Activated T-cell treated with anti-CD3 and anti-CD28 coated beads for 48 hours (primary cell): ENCODE measurements at regions not wholly inside any gene's neighbourhood (a gene's known extent, or its start where the extent isn't known, plus 50 kb on each side); places are given as distances from the start of the nearest gene placed in this dataset.

Experiments used
- DNase-seq: peaks from one replicate; pipeline ENCODE4 v3.0.0-alpha.2; 2020; ENCODE audit warnings: low read depth

- no peak for DNase-seq
These were observed 54.6 kb downstream of the ZFP36L2 start for GRCh38 chr2:43171789-43172188.

GRCh38 chr2:43170405-43171105 lies 55.9 kb downstream of the ZFP36L2 start:
- DNase-seq: no peak

GRCh38 chr2:43169987-43170386 lies 56.4 kb downstream of the ZFP36L2 start:
- DNase-seq: peak; percentile 72

DNA sequence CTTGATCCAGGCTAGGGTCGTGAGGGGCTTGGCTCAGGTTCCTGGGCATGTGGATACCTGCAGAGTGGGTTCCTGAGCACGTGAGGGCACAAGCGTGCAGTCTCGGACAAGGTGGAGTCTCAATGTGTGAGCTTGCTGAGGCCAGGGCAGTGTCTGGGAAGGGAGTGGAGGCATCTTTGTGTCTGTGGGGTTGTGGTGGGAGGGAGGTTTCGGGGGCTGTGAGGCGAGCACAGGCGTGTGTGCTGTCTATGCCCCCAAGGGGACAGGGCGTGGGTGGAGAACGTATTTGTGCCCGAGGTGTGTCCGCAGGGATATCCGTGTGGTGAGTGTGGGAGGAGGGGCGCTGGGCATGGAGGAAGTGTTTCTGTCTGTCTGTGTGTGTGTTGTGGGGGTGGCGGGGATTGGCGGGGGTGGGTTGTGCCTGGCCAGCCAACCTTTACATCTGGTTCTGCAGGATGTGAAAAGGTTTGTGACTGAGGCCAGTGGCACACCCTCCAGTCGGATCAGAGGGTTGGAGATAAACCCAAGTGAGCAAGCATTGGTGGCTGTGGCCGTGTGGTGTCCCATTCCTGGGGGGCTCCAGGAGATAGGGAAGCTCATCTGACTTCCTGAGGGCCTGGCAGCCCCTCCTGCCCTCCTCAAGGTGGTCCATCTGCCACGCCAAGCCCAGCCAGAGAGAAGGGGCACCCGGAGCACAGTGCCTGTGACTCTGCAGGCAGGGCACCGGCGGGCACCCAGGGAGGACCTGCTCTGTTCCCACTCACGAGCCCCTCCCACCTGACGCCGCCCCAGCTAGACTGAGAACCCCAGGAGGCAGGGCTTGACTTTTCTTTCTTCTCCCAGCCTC lies 57.1 kb downstream of the ZFP36L2 start:
- DNase-seq: no peak

- DNase-seq: no peak
These were observed 58.4 kb downstream of the ZFP36L2 start for GRCh38 chr2:43168016-43168369.

DNA sequence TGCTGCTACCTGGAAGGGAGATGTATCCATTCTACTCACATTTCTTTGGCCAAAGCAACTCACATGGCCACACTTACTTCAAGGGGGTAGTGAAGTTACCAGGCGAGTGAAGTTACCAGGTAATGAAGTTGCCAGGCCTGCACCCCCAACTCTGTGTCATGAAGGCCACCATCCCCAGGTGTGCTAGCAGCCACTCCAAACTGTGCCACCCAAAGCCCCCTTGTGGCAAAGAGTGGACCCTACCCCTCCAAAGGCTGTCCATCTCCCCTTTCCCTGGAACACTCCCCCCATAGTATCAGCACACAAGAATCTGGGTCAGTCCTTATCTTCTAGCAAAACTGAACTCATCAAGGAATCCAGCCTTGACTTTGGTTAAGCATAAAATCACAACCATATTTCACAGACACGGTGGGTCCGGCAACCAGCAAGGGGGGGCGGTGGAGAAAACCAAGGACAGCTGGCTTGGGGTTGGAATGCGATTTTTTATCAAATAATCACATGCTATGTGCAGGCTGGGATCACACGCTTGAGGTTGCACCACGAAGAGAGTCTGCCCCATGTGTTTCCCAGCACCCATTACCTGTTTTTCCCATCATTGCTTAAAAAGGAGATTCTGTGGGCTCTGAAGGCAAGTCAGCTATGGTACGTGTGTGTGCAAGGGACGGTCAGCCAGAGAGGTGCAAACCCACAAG lies 60.9 kb downstream of the ZFP36L2 start:
- no peak for DNase-seq

GRCh38 chr2:43164686-43165085 lies 61.7 kb downstream of the ZFP36L2 start:
- no peak for DNase-seq

DNA sequence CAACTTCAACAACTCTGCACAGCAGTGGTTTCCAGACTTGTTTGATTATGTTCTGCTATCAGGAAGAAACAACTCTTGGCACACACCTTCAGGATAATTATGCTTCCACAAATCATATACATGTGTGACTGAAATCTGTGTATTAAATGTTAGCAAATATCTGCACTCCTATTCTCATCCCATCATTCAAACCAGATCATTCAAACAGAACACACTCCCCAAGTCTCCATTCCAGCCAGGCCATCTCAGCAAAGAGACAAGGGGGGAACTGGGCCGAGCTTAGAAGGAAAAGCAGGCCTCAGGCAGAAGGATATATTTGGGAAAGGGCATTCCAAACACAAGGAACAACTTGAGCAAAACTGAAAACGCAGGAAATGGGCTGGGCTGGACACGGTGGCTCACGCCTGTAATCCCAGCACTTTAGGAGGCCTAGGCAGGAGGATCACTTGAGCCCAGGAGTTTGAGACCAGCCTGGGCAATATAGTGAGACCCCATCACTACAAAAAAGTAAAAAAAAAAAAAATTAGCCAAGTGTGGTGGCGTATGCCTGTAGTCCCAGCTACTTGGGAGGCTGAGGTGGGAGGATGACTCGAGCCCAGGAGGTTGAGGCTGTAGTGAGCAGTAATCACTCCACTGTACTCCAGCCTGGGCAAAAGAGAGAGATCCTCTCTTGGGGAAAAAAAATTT lies 62.7 kb downstream of the ZFP36L2 start:
- no peak for DNase-seq

DNA sequence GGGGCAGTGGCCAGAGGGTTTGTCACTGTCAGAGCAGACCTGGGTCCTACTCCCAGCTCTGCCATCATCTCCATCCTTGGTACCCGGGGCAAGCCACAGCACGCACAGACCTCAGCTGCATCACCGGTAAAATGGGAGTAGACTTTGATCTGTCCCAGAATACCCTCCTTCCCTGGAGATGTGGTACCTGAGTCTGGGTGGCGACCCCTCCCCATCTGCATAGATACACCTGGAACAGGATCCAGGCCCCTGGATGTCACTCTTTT lies 64.0 kb downstream of the ZFP36L2 start:
- DNase-seq: no peak

GRCh38 chr2:43161650-43162510 lies 64.5 kb downstream of the ZFP36L2 start:
- no peak for DNase-seq

GRCh38 chr2:43160778-43161177 lies 65.6 kb downstream of the ZFP36L2 start:
- DNase-seq: no peak

DNA sequence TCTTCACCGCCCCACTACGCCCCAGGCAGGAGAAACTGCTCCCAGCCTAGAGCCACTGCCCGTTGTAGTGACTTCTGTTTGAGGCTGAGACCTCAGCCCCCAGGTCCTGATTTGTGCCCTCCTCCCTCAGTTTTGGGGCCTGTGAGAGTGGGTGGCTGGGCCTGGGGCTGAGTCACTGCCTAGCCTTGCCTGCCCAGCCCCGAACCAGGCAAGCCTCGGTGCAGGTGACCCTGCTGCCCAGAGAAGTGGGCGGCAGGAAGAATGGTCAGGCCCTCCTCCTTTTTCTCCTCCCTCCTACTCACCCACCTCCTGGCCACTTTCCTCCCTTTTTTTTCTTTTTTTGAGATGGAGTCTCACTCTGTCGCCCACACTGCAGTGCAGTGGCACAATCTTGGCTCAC lies 66.6 kb downstream of the ZFP36L2 start:
- no peak for DNase-seq

- DNase-seq: peak; percentile 57
These were observed 68.0 kb downstream of the ZFP36L2 start for GRCh38 chr2:43158259-43158880.

DNA sequence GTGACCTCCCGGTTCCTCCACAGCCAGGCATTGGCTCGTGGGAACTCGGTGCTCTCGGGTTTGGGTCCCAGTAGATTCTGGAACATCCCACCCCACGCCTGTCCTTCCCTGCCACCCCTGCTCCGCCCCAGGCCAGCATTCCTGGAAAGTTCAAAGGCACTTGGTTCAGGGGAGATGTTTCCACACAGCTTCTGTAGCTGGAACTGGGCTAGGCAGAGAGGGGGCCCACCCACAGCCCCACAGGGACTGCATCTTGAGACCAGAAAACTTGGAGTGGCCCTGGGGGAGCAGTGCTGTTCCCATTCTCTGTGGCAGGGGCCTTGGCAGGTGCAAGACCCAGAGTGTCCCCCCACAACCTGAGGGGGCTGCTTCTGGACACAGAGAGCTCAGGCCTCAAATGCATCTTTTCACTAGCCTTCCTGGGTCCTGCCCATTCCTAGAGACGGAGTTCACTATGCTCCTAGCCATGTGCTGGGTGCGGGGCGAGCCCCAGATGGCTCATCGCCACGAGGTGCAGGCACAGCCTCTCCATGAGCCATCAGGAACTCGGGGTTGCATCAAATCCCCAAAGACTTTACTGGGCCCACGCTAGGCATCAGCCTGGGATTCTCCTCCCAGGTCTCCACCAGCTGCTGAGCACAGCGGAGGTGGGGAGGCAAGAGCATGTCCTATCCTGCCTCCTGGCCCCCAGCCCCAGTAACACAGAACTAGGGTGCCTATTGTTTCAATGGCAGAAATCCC lies 68.7 kb downstream of the ZFP36L2 start:
- DNase-seq: no peak

DNA sequence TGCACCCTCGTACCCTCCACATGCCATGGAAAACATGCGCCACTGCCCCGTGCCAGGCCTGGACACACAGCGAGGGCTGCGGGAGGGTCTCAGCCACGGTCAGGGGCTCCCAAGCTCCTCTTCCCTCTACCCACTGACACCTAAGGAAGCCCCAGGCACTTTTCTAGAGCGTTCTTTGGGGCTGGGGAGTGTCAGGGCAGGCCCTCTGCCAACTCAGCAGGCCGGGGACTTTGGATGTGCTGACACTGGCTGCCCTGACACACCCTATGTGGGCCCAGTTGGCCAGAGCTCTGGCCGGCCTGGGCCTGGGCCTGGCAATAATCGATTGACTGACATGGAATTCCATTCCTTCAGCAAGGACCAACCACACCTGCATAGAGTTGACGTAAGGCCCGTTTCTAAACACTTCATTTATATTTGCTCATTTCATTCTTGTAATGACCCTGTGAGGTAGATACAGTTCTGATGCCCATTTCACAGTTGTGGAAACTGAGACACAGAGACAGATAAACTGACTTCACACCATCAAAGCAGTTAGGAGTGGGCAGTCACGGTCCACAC lies 70.5 kb downstream of the ZFP36L2 start:
- DNase-seq: no peak

GRCh38 chr2:43154685-43155084 lies 71.7 kb downstream of the ZFP36L2 start:
- no peak for DNase-seq

- no peak for DNase-seq
These were observed 73.4 kb downstream of the ZFP36L2 start for GRCh38 chr2:43152741-43153647.

DNA sequence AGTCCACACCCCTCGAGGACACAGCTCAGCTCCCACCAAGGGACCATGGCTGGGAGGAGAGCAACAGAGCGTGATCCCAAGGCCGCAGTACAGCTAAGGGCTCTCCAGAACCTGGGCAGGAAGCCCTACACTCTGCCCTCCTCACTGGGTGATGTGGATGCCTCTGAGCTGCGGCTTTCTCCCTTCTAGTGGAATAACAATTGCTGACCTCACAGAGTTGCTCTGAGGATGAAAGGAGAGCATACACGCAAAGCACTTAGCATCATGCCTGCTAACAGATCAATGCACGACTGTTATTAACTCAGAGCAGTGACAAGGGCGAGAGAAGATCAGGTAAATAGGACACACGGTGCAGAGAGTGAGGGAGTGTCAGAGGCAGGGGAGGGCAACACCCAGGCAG lies 74.2 kb downstream of the ZFP36L2 start:
- DNase-seq: no peak

GRCh38 chr2:43149482-43150107 lies 76.8 kb downstream of the ZFP36L2 start:
- DNase-seq: peak; percentile 58
